Mammary epithelial cell (primary cell): ENCODE measurements at regions not wholly inside any gene's neighbourhood (a gene's known extent, or its start where the extent isn't known, plus 50 kb on each side); places are given as distances from the start of the nearest gene placed in this dataset.

ENCODE experiments used
- EZH2 ChIP-seq: IDR thresholded peaks from 2 replicates; pipeline ENCODE4 v1.6.1; 2012; ENCODE audit warnings: low read length, inconsistent platforms, borderline replicate concordance
- TF ChIP-seq, protein P1 (sequence below), 2 donors: IDR thresholded peaks in 1 of 2; conservative IDR thresholded peaks in 1 of 2; 2 replicates each; pipeline ENCODE4 v1.5.1; 2011 to 2012; ENCODE audit warnings: inconsistent platforms in 2 of 2, low read length in 2 of 2, mild to moderate bottlenecking in 2 of 2, control low read depth in 1 of 2, low read depth in 1 of 2; ENCODE audit not compliant: insufficient read depth in 1 of 2; ENCODE audit errors: extremely low read depth in 1 of 2

DNA sequence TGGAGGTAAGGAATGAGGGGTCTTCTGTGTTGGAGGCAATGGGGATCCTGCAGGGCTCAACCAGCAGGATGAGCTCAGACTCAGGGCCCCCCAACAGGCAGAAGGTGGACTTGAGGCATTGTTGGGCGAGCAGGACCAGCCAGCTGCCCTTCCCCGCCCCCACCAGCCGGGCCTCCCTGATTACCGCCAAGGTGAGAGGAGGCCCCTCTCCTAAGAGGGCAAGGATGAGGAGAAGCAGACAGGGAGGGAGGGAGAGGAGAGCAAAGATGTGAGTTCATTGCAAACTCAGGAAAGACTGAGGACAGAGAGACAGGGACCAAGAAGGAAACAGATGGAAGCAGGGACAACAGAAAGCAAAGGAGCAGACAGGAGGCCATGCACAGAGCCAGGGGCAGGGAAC, 272.8 kb upstream of the XYLT1 start:
- TF ChIP-seq, protein P1, sequence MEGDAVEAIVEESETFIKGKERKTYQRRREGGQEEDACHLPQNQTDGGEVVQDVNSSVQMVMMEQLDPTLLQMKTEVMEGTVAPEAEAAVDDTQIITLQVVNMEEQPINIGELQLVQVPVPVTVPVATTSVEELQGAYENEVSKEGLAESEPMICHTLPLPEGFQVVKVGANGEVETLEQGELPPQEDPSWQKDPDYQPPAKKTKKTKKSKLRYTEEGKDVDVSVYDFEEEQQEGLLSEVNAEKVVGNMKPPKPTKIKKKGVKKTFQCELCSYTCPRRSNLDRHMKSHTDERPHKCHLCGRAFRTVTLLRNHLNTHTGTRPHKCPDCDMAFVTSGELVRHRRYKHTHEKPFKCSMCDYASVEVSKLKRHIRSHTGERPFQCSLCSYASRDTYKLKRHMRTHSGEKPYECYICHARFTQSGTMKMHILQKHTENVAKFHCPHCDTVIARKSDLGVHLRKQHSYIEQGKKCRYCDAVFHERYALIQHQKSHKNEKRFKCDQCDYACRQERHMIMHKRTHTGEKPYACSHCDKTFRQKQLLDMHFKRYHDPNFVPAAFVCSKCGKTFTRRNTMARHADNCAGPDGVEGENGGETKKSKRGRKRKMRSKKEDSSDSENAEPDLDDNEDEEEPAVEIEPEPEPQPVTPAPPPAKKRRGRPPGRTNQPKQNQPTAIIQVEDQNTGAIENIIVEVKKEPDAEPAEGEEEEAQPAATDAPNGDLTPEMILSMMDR (conservative IDR thresholded peaks at IDR 0.05 in 1 of 2, IDR thresholded peaks at IDR 0.05 in 1 of 2; ENCODE audit: extremely low read depth in 1 of 2, insufficient read depth in 1 of 2, low read depth in 1 of 2, low read length in 2 of 2), result no peak
- TF ChIP-seq EZH2, result no peak
